GM18511 (cell line): ENCODE measurements at regions not wholly inside any gene's neighbourhood (a gene's known extent, or its start where the extent isn't known, plus 50 kb on each side); places are given as distances from the start of the nearest gene placed in this dataset.
"Not testable (repeated sequence)": the region's sequence is repeated elsewhere in the genome, so short reads cannot be mapped to it uniquely, and the experiment has no call there.

ENCODE experiments used
- ATAC-seq: cut with Tn5 transposase; IDR thresholded peaks from one replicate; pipeline ENCODE4 v1.9.1; 2021; ENCODE audit warnings: mild to moderate bottlenecking, moderate library complexity; ENCODE audit not compliant: unreplicated experiment

DNA sequence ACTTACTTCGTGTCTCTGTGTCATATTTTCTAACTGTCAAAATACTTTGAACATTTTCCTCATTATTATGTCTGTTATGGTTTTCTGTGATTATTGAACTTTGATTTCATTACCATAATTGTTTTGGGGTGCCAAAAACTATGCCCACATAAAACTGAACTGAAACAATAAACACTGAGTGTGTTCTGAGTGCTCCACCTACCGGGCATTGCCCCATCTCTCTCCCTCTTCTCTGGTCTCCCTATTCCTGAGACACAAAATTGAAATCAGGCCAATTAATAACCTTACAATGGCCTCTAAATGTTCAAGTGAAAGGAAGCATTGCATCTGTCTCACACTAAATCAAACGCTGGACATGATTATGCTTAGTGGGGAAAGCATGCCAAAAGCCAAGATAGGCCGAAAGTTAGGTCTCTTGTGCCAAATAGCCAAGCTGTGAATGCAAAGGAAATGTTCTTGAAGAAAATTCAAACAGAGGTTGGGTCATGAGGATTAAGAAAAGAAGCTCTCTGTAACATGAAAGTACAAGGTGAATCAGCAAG lies 972.3 kb downstream of the PCDH7 start:
- no peak for ATAC-seq

GRCh38 chr4:31701256-31701655 lies 981.1 kb downstream of the PCDH7 start:
- ATAC-seq, result no peak

GRCh38 chr4:31702326-31702725 lies 982.2 kb downstream of the PCDH7 start:
- ATAC-seq, result no peak

DNA sequence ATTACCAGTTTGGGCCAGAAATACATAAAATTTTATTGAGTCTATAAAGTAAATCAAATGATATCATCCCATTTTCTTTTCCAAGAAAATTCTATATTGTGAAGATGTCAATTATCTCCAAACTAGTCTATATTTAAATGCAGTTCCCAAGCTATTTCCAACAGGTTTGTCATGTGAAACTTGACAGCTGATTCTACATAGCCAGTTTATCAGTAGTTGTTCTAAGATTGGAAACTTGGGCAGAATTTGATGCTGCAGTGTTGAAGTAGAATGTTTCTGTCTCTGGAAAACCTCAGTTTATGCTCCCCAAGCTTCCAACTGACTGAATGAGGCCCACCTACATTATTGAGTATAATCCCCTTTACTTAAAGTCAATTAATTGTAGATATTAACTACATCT lies 994.1 kb downstream of the PCDH7 start:
- ATAC-seq, result no peak

DNA sequence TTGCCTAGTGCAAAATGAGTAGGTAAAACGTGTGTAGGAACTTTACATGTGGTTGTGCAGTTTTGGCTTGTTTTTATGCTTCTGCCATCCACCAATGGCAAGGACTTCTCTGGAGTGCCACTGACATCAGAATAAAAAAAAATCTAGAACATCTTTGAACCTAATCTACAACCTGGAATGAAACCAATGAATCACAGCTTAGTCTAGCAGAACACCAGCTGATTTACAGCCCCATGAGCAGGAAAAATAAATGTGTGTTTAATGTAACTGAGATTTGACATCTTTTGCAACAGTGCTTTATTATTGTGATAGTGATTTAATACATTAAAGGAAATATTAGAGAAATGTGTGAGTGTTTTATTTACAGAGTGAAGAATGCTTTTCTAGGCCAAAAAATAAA lies 995.1 kb downstream of the PCDH7 start:
- ATAC-seq, result no peak

DNA sequence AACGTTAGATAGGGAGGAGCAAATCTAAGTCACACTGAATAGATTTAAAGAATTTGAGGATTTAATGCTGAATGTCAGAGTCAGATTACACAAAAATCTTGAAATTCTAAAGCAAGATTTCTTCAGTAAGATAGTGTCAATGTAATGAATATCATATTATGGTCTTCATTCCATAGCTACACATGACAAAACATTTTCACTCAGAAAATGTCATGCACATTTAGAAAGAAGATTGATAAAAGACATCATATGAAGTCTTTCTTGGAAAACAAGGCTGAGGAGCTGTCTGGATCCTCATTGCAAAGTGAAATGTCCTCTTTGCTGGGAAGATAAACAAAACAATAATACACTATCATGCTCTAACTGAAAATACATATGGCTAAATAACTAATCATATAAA lies 1006.9 kb downstream of the PCDH7 start:
- ATAC-seq, result no peak

GRCh38 chr4:31735004-31735403 lies 1014.8 kb downstream of the PCDH7 start:
- no peak for ATAC-seq

DNA sequence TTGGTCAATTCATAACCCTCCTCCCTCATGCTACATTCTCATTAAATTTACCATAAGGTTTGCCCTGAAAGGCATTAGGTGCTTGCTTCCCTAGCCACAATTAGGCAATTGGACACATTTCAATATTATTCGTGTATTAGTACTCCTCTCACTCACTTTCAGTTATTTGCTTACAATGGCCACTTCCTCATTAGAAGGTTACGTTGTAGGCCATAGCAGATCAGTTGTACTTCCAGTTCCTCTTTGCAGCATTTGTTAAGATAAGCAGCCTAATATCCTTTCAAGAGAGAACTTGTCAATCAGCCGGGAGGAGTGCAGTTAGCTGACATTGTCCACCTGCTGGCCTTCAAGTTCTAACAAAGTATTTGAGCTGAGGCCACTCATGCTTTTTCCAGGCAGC lies 1017.2 kb downstream of the PCDH7 start:
- ATAC-seq, result no peak

- ATAC-seq, result no peak
These were observed 1021.2 kb downstream of the PCDH7 start for GRCh38 chr4:31741326-31741725.

- no peak for ATAC-seq
These were observed 1028.2 kb downstream of the PCDH7 start for GRCh38 chr4:31748382-31748781.

DNA sequence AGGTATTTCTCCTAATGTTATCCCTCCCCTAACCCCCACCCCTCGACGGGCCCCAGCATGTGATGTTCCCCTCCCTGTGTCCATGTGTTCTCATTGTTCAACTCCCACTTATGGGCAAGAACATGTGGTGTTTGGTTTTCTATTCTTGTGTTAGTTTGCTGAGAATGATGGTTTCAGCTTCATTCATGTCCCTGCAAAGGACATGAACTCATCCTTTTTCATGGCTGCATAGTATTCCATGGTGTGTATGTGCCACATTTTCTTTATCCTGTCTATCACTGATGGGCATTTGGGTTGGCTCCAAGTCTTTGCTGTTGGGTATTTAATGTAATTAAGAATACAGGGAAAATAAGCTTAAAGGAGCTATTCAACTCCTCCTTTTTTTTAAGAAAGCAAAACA lies 1030.4 kb downstream of the PCDH7 start:
- ATAC-seq, result not testable (repeated sequence)

DNA sequence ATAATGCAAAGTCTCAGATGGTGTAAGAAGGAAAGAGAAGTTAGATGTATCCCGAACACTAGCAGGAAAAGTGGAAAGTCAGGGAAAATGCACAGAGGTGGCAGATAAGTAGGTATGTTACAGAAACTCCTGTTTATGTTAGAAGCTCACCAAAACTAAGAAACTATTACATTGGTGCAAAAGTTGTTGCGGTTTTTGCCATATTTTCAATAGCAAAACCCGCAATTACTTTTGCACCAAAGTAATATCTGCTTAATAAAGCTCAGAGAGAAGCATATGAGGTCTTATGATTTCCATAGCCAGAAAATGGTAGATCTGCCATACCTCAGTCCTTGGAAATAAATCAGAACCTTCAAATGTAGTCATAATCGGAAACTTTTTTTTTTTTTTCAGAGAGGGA lies 1035.6 kb downstream of the PCDH7 start:
- ATAC-seq, result no peak

DNA sequence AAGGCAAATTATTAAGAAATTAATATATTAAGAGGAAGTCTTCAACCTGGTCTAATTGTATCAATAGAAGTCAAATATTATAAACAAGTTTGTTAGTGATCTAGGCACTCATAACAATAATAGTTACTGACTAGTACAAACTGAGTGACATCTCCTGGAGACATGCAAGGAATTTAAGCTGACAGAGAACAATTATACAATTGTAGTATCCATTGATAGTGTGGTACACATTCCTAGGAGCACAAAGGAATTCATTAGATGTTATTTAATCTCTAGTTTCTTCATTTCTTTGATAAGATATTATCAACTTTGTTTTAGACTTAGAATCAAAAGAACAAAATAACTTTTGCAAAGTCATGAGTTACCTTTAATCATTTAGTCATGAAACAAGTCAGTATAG lies 1048.6 kb downstream of the PCDH7 start:
- ATAC-seq, result no peak

DNA sequence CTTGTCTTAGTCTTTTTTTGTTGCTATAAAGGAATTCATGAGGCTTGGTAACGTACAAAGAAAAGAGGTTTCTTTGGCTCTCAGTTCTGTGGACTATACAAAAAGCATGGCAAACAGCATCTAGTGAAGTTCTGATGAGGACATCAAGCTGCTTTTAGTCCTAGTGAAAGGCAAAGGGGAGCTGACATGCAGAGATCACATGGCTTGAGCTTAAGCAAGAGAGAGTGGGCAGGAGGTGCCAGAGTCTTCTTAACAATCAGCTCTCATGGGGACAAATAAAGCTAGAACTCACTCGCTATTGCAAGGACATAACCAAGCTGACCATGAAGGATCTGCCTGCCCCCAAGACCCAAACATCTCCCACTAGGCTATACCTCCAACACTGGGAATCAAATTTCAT lies 1063.1 kb downstream of the PCDH7 start:
- ATAC-seq, result no peak

DNA sequence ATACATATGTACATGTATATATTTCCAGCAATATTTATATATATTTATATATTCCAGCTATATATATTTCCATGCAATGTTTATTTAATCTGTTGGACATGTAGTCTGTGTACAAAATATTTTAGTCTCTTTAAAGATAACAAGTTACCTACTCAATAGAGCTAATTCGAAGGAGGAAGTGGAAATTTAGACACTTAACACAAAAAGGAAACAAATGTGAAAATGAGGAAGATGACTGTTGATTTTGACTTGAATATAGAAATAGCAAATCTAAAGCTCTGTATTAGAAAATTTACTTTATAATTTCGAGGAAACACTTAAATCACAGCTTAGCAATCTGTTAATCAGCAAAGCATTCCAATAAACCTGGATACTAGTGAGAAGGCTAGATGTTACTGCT lies 1064.4 kb downstream of the PCDH7 start:
- ATAC-seq, result no peak

- ATAC-seq, result no peak
These were observed 1067.5 kb downstream of the PCDH7 start for GRCh38 chr4:31787701-31788100.

- ATAC-seq, result no peak
These were observed 1068.5 kb downstream of the PCDH7 start for GRCh38 chr4:31788676-31789075.

GRCh38 chr4:31791666-31792065 lies 1071.5 kb downstream of the PCDH7 start:
- no peak for ATAC-seq

GRCh38 chr4:31793907-31794306 lies 1073.7 kb downstream of the PCDH7 start:
- no peak for ATAC-seq

GRCh38 chr4:31797052-31797451 lies 1076.9 kb downstream of the PCDH7 start:
- not testable (repeated sequence) for ATAC-seq

GRCh38 chr4:31803526-31804195 lies 1083.5 kb downstream of the PCDH7 start:
- ATAC-seq, result no peak

DNA sequence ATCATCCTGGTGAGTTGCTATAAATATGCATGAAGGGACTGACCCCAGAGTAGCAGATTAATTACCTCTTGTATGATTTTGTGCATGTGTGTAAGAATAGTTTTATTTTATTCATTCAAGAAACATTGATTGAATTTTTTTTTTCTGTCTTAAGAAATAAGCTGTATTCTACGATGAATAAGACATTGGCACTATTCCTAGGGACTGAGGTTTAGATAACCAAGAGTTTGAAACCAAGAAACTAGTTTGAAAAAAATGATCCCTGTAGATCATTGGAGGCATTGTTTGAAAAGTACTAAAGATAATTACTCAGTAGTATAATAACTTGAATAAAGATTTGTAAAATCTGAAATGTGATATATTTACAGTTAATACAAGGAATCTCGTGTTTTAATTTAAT lies 1086.9 kb downstream of the PCDH7 start:
- no peak for ATAC-seq

- ATAC-seq, result no peak
These were observed 1124.2 kb downstream of the PCDH7 start for GRCh38 chr4:31844350-31844749.
